GM19372 (cell line): ENCODE measurements at regions not wholly inside any gene's neighbourhood (a gene's known extent, or its start where the extent isn't known, plus 50 kb on each side); places are given as distances from the start of the nearest gene placed in this dataset.

Experiments used
- ATAC-seq: cut with Tn5 transposase; IDR thresholded peaks from one replicate; pipeline ENCODE4 v1.9.1; 2021; ENCODE audit warnings: mild to moderate bottlenecking, low read depth, moderate library complexity; ENCODE audit not compliant: unreplicated experiment

GRCh38 chr6:26195924-26196845 lies 109.0 kb downstream of the HFE start:
- no peak for ATAC-seq

DNA sequence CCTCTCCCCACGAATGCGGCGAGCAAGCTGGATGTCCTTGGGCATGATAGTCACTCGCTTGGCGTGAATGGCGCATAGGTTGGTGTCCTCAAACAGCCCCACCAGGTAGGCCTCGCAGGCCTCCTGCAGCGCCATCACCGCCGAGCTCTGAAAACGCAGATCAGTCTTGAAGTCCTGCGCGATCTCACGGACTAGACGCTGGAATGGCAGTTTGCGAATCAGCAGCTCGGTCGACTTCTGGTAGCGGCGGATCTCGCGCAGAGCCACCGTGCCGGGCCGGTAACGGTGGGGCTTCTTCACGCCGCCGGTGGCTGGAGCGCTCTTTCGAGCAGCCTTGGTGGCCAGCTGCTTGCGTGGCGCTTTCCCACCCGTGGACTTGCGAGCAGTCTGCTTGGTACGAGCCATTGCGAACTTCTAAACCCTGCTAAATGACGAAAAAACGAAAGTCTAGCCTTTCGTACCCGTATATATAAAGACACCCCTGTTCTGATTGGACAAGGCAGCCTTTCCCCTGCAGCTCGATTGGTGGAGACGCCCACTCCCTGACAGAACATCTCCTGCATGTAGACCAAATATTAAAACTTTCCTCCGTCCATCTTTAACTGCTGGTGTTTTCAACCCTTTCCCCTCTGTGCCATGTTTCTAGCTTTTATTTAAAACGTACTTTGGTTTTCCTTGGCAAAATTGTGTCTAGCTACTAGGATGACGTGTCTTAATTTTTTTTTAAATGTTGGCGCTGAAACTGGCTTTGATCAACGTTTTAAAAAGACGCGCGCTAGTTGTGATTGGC lies 109.8 kb downstream of the HFE start:
- peak; percentile 24 for ATAC-seq

GRCh38 chr6:26197636-26197932 lies 110.4 kb downstream of the HFE start:
- ATAC-seq: no peak

DNA sequence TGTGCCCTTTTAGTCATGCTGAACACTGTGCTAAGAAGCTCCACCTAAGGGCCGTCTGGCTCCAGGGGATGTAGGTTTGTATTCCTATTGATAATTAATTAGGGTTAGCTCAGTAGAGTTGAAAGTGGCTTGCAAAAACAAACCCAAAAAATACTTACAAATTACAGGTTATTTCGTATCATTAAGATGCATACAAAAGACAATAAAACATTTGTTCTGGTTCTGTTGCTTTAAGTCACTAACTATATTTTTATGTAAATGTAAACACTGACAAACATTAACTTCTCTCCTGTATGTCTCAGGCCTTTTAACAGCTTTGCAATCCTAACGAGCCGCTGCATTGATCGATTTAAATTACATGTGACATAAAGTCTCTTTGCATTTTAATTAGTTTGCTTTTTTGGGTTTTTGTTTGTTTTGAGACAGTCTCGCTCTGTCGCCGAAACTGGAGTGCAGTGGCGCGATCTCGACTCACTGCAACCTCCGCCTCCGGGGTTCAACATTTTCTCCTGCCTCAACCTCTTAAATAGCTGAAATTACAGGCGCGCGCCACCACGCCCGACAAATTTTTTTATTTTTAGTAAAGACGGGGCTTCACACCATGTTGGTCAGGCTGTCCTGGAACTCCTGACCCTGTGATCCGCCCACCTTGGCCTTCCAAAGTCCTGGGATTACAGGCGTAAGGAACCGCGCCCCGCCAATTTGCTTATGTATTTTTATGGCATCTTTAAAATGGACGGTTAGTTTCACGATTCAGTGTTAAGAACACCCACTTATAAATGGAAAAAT lies 110.9 kb downstream of the HFE start:
- ATAC-seq: no peak

- peak; percentile 0 for ATAC-seq
These were observed 111.5 kb downstream of the HFE start for GRCh38 chr6:26198722-26199056.

DNA sequence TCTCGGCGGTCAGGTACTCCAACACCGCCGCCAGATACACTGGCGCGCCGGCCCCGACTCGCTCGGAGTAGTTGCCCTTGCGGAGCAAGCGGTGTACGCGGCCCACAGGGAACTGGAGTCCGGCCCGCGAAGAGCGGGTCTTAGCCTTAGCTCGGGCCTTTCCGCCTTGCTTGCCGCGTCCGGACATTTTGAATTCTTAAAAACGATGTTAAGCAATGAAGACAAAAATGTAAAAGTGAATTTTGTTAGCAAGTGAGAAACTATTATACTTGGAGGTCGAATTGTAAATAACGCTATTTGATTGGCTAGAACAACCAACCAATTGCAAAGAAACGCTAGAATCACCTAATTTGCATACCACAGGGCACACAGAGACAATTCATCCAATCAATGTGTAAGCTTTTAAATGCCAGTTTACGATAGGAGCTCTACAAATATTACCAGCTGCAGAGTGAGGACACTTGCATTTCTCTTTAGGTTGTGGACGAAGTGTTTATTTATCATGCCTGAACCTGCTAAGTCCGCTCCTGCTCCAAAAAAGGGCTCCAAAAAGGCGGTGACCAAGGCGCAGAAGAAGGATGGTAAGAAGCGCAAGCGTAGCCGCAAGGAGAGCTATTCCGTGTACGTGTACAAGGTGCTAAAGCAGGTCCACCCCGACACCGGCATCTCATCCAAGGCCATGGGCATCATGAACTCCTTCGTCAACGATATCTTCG lies 112.0 kb downstream of the HFE start:
- ATAC-seq: peak; percentile 50

- no peak for ATAC-seq
These were observed 112.8 kb downstream of the HFE start for GRCh38 chr6:26199773-26200764.

GRCh38 chr6:26200918-26201721 lies 113.9 kb downstream of the HFE start:
- no peak for ATAC-seq

GRCh38 chr6:26202201-26202611 lies 115.0 kb downstream of the HFE start:
- ATAC-seq: no peak

GRCh38 chr6:26202811-26203583 lies 115.8 kb downstream of the HFE start:
- ATAC-seq: no peak

GRCh38 chr6:26204332-26205160 lies 117.3 kb downstream of the HFE start:
- ATAC-seq: peak; percentile 41

- peak; percentile 40 for ATAC-seq
These were observed 118.0 kb downstream of the HFE start for GRCh38 chr6:26205161-26205624.

DNA sequence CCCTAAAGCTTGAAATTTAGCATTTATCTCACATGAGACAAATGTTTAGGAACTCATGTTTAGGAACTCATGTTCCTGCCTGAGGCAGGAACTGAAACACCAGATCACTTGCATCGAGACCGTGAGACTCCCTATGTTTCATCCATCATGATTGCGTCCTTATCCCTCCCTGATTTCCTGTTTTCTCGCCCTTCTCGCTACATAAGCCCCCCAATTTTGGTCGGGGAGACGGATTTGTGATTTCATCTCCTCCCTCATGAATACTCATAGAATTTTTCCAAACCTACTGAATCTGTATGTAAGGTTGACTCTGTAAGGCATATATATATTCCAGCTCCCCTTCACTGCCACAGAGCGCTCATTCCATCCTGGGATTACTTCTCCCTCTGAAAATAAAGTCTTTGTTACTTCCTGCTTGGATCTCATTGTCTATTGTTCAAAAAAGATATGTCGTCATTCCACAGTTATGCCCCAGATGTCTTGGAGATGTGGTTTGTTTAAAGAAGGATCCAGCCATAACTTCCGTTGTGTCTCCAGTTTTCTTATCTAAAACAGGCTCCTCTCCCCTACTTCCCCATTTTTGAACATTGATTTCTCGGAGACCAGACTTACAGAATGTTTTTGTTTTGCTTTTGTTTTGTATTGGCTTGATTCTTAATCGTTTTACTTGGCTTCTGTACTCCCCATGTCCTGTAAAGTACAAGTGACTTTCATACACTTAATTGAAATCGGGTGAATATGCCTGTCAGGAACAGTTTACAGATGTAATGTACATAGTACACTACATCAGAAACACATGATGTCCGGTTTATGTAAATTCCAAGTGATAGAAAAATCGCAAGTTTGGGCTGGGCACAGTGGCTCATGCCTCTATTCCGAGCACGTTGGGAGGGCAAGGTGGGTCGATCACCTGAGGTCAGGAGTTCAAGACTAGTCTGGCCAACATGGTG lies 118.7 kb downstream of the HFE start:
- no peak for ATAC-seq

- no peak for ATAC-seq
These were observed 119.9 kb downstream of the HFE start for GRCh38 chr6:26206868-26207801.

DNA sequence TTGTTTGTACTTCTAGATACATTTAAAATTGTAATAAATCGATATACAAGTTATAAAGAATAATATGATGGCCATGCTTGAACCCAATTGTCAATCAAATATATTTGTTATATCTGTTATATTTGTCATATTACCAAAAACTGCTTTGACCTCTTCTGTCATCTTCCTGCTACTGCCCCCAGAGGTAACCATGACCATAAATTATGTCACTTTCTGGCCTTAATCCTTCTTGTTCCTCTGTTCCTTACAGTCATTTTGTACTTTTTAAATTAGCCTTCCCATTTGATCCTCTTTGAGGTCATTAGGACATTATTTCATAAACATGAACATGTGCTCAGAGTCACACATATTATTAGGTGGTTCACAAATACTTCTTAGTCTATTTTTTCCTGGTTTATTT lies 124.7 kb downstream of the HFE start:
- ATAC-seq: no peak
